ENCODE measurements at regions not wholly inside any gene's neighbourhood (a gene's known extent, or its start where the extent isn't known, plus 50 kb on each side); places are given as distances from the start of the nearest gene placed in this dataset.
"Not testable (repeated sequence)": the region's sequence is repeated elsewhere in the genome, so short reads cannot be mapped to it uniquely, and the experiment has no call there.

- Histone ChIP-seq H3K27ac (no peak overlapping the region), H3K36me3 (no peaks in the 10 kb centered on the region), H3K4me1 (ENCODE audit: control insufficient read depth in 1 of 2, low read depth in 2 of 2) (peaks cover 0 to 12% of the 10 kb centered on the region in 2 donors), H3K27me3 (replicated peaks; ENCODE audit: insufficient read depth) (no peaks in the 10 kb centered on the region), H3K9me3 (no peaks in the 10 kb centered on the region), H3K4me3 (no peak overlapping the region)
- no peak for TF ChIP-seq CTCF (IDR thresholded peaks at IDR 0.05)
- ATAC-seq (ENCODE audit: insufficient number of reproducible peaks, low FRiP score, low read depth): no peak
- no peak for DNase-seq (ENCODE audit: low spot score)
These were observed 112.1 kb upstream of the FHL2 start for GRCh38 chr2:105510761-105511528.

GRCh38 chr2:105509269-105510086 is 110.6 kb upstream of the FHL2 start:
- H3K27ac ChIP-seq: no peak overlapping the region
- ATAC-seq (ENCODE audit: insufficient number of reproducible peaks, low FRiP score, low read depth): no peak

GRCh38 chr2:105506860-105507259 is 108.0 kb upstream of the FHL2 start:
- not testable (repeated sequence) for H3K36me3 ChIP-seq; DNase-seq (ENCODE audit: low spot score); H3K4me1 ChIP-seq (ENCODE audit: control insufficient read depth in 1 of 2, low read depth in 2 of 2); H3K27ac ChIP-seq; H3K9me3 ChIP-seq; H3K27me3 ChIP-seq (replicated peaks; ENCODE audit: insufficient read depth); ATAC-seq (ENCODE audit: insufficient number of reproducible peaks, low FRiP score, low read depth); H3K4me3 ChIP-seq

More at GRCh38 chr2:105509269-105510086, 110.6 kb upstream of the FHL2 start:
- Histone ChIP-seq H3K27me3 (replicated peaks; ENCODE audit: insufficient read depth) (no peaks in the 10 kb centered on the region), H3K36me3 (no peaks in the 10 kb centered on the region), H3K9me3 (no peaks in the 10 kb centered on the region), H3K4me1 (ENCODE audit: control insufficient read depth in 1 of 2, low read depth in 2 of 2) (no peaks in the 10 kb centered on the region), H3K4me3 (no peak overlapping the region)
- TF ChIP-seq CTCF (IDR thresholded peaks at IDR 0.05): no peak
- DNase-seq (ENCODE audit: low spot score): no peak

GRCh38 chr2:105504459-105504858 is 105.6 kb upstream of the FHL2 start:
- TF ChIP-seq CTCF (IDR thresholded peaks at IDR 0.05): no peak
- no peak for ATAC-seq (ENCODE audit: insufficient number of reproducible peaks, low FRiP score, low read depth)
- no peak overlapping the region for H3K4me3 ChIP-seq
- no peaks in the 10 kb centered on the region for H3K36me3 ChIP-seq
- H3K9me3 ChIP-seq: no peaks in the 10 kb centered on the region
- no peak for DNase-seq (ENCODE audit: low spot score)
- no peaks in the 10 kb centered on the region for H3K4me1 ChIP-seq (ENCODE audit: control insufficient read depth in 1 of 2, low read depth in 2 of 2)
- no peaks in the 10 kb centered on the region for H3K27me3 ChIP-seq (replicated peaks; ENCODE audit: insufficient read depth)
- no peak overlapping the region for H3K27ac ChIP-seq

- H3K4me1 ChIP-seq (ENCODE audit: control insufficient read depth in 1 of 2, low read depth in 2 of 2): no peaks in the 10 kb centered on the region
- no peak for TF ChIP-seq CTCF (IDR thresholded peaks at IDR 0.05)
- H3K4me3 ChIP-seq: no peak overlapping the region
- DNase-seq (ENCODE audit: low spot score) (no peak), ATAC-seq (ENCODE audit: insufficient number of reproducible peaks, low FRiP score, low read depth) (no peak)
- H3K36me3 ChIP-seq: no peaks in the 10 kb centered on the region
- H3K27me3 ChIP-seq (replicated peaks; ENCODE audit: insufficient read depth): no peaks in the 10 kb centered on the region
- H3K27ac ChIP-seq: no peak overlapping the region
- no peaks in the 10 kb centered on the region for H3K9me3 ChIP-seq
These were observed 103.9 kb upstream of the FHL2 start for GRCh38 chr2:105502625-105503334.
